Fibroblast of the aortic adventitia (primary cell): ENCODE measurements at regions not wholly inside any gene's neighbourhood (a gene's known extent, or its start where the extent isn't known, plus 50 kb on each side); places are given as distances from the start of the nearest gene placed in this dataset.
"Not testable (repeated sequence)": the region's sequence is repeated elsewhere in the genome, so short reads cannot be mapped to it uniquely, and the experiment has no call there.

Experiments
- DNase-seq: peaks from one replicate; pipeline ENCODE4 v3.0.0-alpha.2; 2010; ENCODE audit warnings: low read depth
- H3K4me3 ChIP-seq: 2 replicates; pipeline ENCODE4 v1.5.1; 2011; ENCODE audit warnings: low read depth, mild to moderate bottlenecking, control low read depth, low read length, moderate library complexity
- TF ChIP-seq, protein P1 (sequence below): IDR thresholded peaks from 2 replicates; pipeline ENCODE4 v1.5.1; 2011; ENCODE audit warnings: mild to moderate bottlenecking, low read length, control low read depth, inconsistent platforms; ENCODE audit not compliant: insufficient read depth

DNA sequence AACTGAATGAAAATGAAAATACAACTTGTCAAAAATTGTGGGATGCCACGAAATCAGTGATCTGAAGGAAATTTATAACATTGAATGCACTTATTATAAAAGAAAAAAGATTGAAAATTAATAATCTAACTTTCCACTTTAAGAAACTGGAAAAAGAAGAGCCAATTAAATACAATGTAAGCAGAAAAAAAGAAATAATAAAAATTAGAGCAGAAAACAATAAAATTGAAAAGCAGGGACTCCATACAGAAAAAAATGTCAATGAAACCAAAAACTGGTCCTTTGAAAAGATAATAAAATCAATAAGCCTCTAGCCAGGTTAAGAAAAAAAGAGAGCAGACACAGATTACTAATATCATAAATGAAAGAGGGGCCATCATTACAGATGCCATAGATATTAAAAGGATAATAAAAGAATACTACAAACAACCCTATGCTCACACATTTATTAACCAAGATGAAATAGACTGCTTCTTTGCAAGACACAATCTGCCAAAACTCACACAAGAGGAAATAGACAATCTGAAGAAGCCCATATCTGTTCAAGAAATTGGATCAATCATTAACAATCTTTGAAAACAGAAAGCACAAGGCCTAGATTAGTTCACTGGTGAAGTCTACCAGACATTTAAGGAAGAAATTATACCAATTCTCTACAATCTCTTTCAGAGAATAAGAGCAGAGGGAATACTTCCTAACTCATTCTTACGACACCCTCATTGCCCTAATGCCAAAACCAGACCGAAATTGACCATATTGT, 233.8 kb upstream of the NEBL start:
- TF ChIP-seq, protein P1, sequence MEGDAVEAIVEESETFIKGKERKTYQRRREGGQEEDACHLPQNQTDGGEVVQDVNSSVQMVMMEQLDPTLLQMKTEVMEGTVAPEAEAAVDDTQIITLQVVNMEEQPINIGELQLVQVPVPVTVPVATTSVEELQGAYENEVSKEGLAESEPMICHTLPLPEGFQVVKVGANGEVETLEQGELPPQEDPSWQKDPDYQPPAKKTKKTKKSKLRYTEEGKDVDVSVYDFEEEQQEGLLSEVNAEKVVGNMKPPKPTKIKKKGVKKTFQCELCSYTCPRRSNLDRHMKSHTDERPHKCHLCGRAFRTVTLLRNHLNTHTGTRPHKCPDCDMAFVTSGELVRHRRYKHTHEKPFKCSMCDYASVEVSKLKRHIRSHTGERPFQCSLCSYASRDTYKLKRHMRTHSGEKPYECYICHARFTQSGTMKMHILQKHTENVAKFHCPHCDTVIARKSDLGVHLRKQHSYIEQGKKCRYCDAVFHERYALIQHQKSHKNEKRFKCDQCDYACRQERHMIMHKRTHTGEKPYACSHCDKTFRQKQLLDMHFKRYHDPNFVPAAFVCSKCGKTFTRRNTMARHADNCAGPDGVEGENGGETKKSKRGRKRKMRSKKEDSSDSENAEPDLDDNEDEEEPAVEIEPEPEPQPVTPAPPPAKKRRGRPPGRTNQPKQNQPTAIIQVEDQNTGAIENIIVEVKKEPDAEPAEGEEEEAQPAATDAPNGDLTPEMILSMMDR = no peak
- DNase-seq = no peak
- H3K4me3 ChIP-seq = no peak overlapping the region

DNA sequence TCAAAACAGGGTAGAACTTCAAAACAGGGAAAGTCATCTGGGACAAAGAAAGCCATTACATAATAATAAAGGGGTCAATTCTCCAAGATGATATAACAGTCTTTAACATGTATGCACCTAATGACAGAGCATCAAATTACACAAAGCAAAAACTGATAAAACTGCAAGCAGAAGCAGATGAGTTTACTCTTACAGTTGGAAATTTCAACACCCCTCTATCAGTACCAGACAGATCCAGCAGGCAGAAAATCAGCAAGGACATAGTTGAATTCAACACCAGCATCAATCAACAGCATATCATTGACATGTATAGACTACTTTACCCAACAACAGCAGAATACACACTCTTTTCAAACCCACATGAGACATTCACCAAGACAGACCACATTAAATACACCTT, 233.0 kb upstream of the NEBL start:
- no peak for DNase-seq
- TF ChIP-seq, protein P1 = no peak
- no peak overlapping the region for H3K4me3 ChIP-seq

DNA sequence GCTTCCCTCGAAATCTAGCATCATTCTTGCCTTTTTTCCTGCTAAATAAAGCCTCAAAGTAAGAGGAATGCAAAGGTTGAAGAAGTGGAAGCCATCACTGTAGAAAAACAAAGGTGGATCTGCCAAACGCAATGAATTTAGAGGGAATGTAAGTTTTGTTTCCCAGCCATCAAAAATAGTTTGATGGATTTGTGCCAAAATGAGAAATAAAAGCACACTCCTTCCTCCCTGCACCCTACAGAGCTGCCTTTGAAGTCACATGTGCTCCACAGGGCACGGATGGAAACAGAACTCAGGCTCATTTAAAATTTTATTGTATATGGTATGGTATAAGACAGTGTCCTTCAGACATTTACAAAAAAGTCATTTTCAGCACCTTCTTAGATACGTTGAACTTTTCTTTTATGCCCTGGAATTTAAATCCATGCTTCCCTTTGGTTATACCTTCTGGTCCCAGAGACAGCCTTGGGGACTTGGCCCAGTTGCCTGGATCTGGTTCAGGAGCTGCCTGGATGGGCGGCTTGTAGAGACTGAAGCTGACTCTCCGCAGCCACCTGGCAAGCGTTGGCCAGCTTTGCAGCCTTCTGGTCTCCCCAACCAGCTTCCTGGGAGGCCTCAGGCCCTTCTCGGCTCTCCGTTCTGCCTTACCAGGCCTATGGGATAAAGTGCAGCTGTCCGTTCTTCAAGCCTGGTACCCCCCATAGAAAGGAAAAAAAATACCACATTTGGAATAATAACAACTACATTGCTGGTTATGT, 228.5 kb upstream of the NEBL start:
- TF ChIP-seq, protein P1 = no peak
- no peak for DNase-seq
- H3K4me3 ChIP-seq = no peak overlapping the region

DNA sequence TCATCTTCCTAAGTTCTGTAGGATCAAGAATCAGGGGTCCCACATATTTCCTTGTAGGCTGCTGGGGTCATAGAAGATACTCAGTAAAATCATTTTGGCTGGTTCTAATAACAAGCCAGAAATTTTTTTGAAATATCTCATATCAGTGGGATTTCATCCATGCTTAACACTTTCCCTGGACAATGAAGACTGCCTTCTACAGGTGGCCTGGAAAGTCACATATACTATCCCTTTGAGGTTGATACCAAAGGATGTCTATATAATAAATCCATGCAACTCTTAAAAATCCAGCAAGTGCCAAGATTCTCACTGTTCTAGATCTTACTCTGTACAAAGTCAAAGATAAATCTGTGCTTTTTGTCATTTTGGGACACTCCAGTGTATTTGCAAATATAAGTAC, 225.8 kb upstream of the NEBL start:
- TF ChIP-seq, protein P1 = no peak
- DNase-seq = no peak
- H3K4me3 ChIP-seq = no peak overlapping the region

DNA sequence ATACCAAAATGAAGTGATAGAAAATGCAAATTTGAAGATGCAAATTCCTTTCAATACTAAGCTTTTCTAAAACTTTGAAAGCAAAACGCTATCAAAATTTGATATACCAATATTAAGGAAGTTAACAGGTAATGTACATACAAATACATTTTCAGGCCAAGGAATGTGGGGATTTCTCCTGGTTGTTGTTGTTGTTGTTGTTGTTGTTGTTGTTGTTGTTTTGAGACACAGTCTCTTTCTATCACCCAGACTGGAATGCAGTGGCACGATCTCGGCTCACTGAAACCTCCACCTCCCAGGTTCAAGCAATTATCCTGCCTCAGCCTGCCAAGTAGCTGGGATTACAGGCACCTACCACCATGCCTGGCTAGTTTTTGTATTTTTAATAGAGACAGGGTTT, 224.7 kb upstream of the NEBL start:
- DNase-seq, H3K4me3 ChIP-seq: not testable (repeated sequence)

DNA sequence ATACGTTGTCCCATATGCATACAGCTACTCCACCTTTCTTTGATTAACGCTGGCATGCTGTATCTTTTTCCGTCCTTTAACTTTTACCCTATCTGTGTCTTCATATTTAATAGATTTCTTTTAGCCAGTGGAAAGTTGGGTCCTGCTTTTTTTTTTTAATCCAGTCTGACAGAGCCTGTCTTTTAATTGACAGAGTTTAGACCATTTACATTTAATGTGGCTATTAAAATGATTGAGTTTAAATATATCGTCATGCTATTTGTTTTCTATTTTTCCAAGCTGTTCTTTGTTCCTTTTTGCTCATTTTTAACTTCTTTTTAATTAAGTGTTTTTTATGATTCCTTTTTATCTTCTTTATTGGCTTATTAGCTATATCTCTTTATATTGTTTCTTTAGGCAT, 217.6 kb upstream of the NEBL start:
- no peak overlapping the region for H3K4me3 ChIP-seq
- DNase-seq = no peak
- TF ChIP-seq, protein P1 = no peak

DNA sequence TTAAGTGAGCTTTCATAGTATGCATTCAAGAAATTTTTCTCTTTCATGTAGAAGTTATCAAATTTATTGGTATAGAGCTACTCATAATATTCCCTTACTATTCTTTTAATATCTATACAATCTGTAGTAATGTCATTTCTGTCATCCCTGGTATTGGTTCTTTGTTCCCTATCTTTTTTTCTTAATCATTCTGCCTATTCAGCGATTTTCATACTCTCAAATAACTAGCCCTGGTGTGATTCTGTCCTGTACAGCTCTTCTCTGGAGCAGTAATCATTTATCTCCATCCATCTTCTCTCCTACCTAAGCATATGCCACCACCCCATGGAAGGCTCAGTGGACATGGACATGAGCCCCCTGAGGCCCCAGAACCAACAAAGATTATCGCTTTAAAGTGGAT, 213.2 kb upstream of the NEBL start:
- no peak overlapping the region for H3K4me3 ChIP-seq
- TF ChIP-seq, protein P1 = no peak
- DNase-seq = no peak

DNA sequence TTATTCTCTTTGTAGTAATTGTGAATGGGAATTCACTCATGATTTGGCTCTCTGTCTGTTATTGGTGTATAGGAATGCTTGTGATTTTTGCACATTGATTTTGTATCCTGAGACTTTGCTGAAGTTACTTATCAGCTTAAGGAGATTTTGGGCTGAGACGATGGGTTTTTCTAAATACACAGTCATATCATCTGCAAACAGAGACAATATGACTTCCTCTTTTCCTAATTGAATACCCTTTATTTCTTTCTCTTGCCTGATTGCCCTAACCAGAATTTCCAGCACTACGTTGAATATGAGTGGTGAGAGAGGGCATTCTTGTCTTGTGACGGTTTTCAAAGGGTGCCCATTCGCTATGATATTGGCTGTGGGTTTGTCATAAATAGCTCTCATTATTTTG, 209.8 kb upstream of the NEBL start:
- H3K4me3 ChIP-seq, DNase-seq: not testable (repeated sequence)

DNA sequence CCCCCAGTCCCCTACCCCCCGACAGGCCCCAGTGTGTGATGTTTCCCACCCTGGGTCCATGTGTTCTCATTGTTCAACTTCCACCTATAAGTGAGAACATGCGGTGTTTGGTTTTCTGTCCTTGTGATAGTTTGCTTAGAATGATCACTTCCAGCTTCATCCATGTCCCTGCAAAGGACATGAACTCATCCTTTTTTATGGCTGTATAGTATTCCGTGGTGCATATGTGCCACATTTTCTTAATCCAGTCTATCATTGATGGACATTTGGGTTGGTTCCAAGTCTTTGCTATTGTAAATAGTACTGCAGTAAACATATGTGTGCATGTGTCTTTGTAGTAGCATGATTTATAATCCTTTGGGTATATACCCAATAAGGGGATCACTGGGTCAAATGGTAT, 208.2 kb upstream of the NEBL start:
- not testable (repeated sequence) for DNase-seq

More for the DNA sequence above, 208.2 kb upstream of the NEBL start:
- not testable (repeated sequence) for H3K4me3 ChIP-seq
